ENCODE measurements at regions not wholly inside any gene's neighbourhood (a gene's known extent, or its start where the extent isn't known, plus 50 kb on each side); places are given as distances from the start of the nearest gene placed in this dataset.
"Not testable (repeated sequence)": the region's sequence is repeated elsewhere in the genome, so short reads cannot be mapped to it uniquely, and the experiment has no call there.

- ATAC-seq (no peak), DNase-seq (no peak)
- no peak overlapping the region for H3K4me3 ChIP-seq
- no peaks in the 10 kb centered on the region for H3K9me3 ChIP-seq
- H3K4me1 ChIP-seq = no peaks in the 10 kb centered on the region
- no peaks in the 10 kb centered on the region for H3K27me3 ChIP-seq
- WGBS, 2 donors = 65 to 75% methylated on average over 5 to 6 of the region's 6 CpGs
- no peaks in the 10 kb centered on the region for H3K36me3 ChIP-seq (replicated peaks in 1 of 2; ENCODE audit: insufficient read depth in 1 of 2, low read depth in 2 of 2)
- no peak for TF ChIP-seq CTCF (IDR thresholded peaks at IDR 0.05)
- no peak overlapping the region for H3K27ac ChIP-seq
- intact Hi-C loops (cut with DNase I) = no loop called here
Measured at GRCh38 chr6:7008451-7008988, 99.2 kb upstream of the RREB1 start.

- 56 to 74% methylated on average over 8 of the region's 8 CpGs for WGBS, 2 donors
- Histone ChIP-seq H3K4me1 (no peaks in the 10 kb centered on the region), H3K27me3 (no peaks in the 10 kb centered on the region), H3K9me3 (no peaks in the 10 kb centered on the region), H3K36me3 (replicated peaks in 1 of 2; ENCODE audit: insufficient read depth in 1 of 2, low read depth in 2 of 2) (no peaks in the 10 kb centered on the region), H3K27ac (no peak overlapping the region), H3K4me3 (no peak overlapping the region)
- TF ChIP-seq POLR2A (IDR thresholded peaks at IDR 0.05) = no peak
- no peak for TF ChIP-seq CTCF (IDR thresholded peaks at IDR 0.05)
- ATAC-seq = no peak
- intact Hi-C loops (cut with DNase I) = no loop called here
- DNase-seq = peak in 1 of 4 donors; percentile 14
Measured at GRCh38 chr6:7016226-7016625, 91.5 kb upstream of the RREB1 start.

- H3K27me3 ChIP-seq = no peaks in the 10 kb centered on the region
- WGBS, 2 donors = 81 to 93% methylated on average over 2 of the region's 2 CpGs
Measured at GRCh38 chr6:7021301-7021700, 86.5 kb upstream of the RREB1 start.

GRCh38 chr6:7025861-7026260 lies 81.9 kb upstream of the RREB1 start:
- Histone ChIP-seq H3K4me3 (no peak overlapping the region), H3K9me3 (no peaks in the 10 kb centered on the region), H3K27ac (no peak overlapping the region), H3K4me1 (no peaks in the 10 kb centered on the region), H3K36me3 (replicated peaks in 1 of 2; ENCODE audit: insufficient read depth in 1 of 2, low read depth in 2 of 2) (no peaks in the 10 kb centered on the region), H3K27me3 (no peaks in the 10 kb centered on the region)
- intact Hi-C loops (cut with DNase I) = no loop called here
- ATAC-seq = no peak
- WGBS, 2 donors = 50 to 54% methylated on average over 4 of the region's 4 CpGs
- DNase-seq = no peak
- TF ChIP-seq CTCF (IDR thresholded peaks at IDR 0.05) (no peak), POLR2A (IDR thresholded peaks at IDR 0.05) (no peak)

More at GRCh38 chr6:7021301-7021700, 86.5 kb upstream of the RREB1 start:
- intact Hi-C loops (cut with DNase I) = no loop called here
- H3K36me3 ChIP-seq (replicated peaks in 1 of 2; ENCODE audit: insufficient read depth in 1 of 2, low read depth in 2 of 2) = no peaks in the 10 kb centered on the region
- H3K9me3 ChIP-seq = no peaks in the 10 kb centered on the region
- DNase-seq (no peak), ATAC-seq (no peak)
- H3K27ac ChIP-seq = no peak overlapping the region
- no peak overlapping the region for H3K4me3 ChIP-seq
- TF ChIP-seq CTCF (IDR thresholded peaks at IDR 0.05) (no peak), POLR2A (IDR thresholded peaks at IDR 0.05) (no peak)
- H3K4me1 ChIP-seq = no peaks in the 10 kb centered on the region

- H3K27ac ChIP-seq; H3K4me3 ChIP-seq; H3K36me3 ChIP-seq (replicated peaks in 1 of 2; ENCODE audit: insufficient read depth in 1 of 2, low read depth in 2 of 2); H3K27me3 ChIP-seq; ATAC-seq; intact Hi-C loops (cut with DNase I); H3K9me3 ChIP-seq; DNase-seq; H3K4me1 ChIP-seq: not testable (repeated sequence)
Measured at GRCh38 chr6:7028963-7029362, 78.8 kb upstream of the RREB1 start.

- DNase-seq; H3K36me3 ChIP-seq (replicated peaks in 1 of 2; ENCODE audit: insufficient read depth in 1 of 2, low read depth in 2 of 2); H3K4me3 ChIP-seq; H3K9me3 ChIP-seq; H3K27ac ChIP-seq; ATAC-seq; intact Hi-C loops (cut with DNase I); H3K4me1 ChIP-seq; H3K27me3 ChIP-seq: not testable (repeated sequence)
- WGBS, 2 donors = 62 to 74% methylated on average over 4 of the region's 4 CpGs
Measured at GRCh38 chr6:7030968-7031367, 76.8 kb upstream of the RREB1 start.

All from body of pancreas (tissue), 4 donors.